Astrocyte (in vitro differentiated cells and primary cell): ENCODE measurements at regions not wholly inside any gene's neighbourhood (a gene's known extent, or its start where the extent isn't known, plus 50 kb on each side); places are given as distances from the start of the nearest gene placed in this dataset.
"Not testable (repeated sequence)": the region's sequence is repeated elsewhere in the genome, so short reads cannot be mapped to it uniquely, and the experiment has no call there.

ENCODE experiments used
- DNase-seq: peaks from one replicate; pipeline ENCODE4 v3.0.0-alpha.2; 2010; ENCODE audit warnings: low read depth
- FAIRE-seq: peaks from 2 replicates; lab custom pipeline; 2011; peaks lifted over from hg19 to GRCh38; lab: Jason Lieb, UNC
- H2AFZ ChIP-seq: 2 replicates; pipeline ENCODE4 v1.6.0; 2012; ENCODE audit warnings: low read depth, low read length, inconsistent platforms
- H3K27ac ChIP-seq: 2 replicates; pipeline ENCODE4 v1.5.1; 2011; ENCODE audit warnings: low read depth, low read length, inconsistent platforms
- H3K27me3 ChIP-seq: 2 replicates; pipeline ENCODE4 v1.6.0; 2011; ENCODE audit warnings: low read length, inconsistent platforms; ENCODE audit not compliant: insufficient read depth
- H3K36me3 ChIP-seq: 2 replicates; pipeline ENCODE4 v1.5.1; 2011; ENCODE audit warnings: low read length, inconsistent platforms; ENCODE audit not compliant: insufficient read depth
- H3K4me1 ChIP-seq: 2 replicates; pipeline ENCODE4 v1.5.1; 2011; ENCODE audit warnings: low read length, inconsistent platforms; ENCODE audit not compliant: insufficient read depth
- H3K4me2 ChIP-seq: 2 replicates; pipeline ENCODE4 v1.6.0; 2012; ENCODE audit warnings: low read length, inconsistent platforms
- H3K4me3 ChIP-seq: 2 replicates; pipeline ENCODE4 v1.5.1; 2011; ENCODE audit warnings: low read depth, mild to moderate bottlenecking, low read length, inconsistent platforms; ENCODE audit not compliant: insufficient read depth
- H3K79me2 ChIP-seq: 2 replicates; pipeline ENCODE4 v1.6.0; 2012; ENCODE audit warnings: mild to moderate bottlenecking, low read length, inconsistent platforms; ENCODE audit not compliant: insufficient read depth
- H3K9ac ChIP-seq: 2 replicates; pipeline ENCODE4 v1.6.0; 2012; ENCODE audit warnings: mild to moderate bottlenecking, low read length, inconsistent platforms
- H3K9me3 ChIP-seq: 2 replicates; pipeline ENCODE4 v1.5.1; 2012; ENCODE audit warnings: low read depth, mild to moderate bottlenecking, low read length, inconsistent platforms; ENCODE audit not compliant: insufficient read depth
- H4K20me1 ChIP-seq: 2 replicates; pipeline ENCODE4 v1.6.0; 2012; ENCODE audit warnings: low read length, inconsistent platforms; ENCODE audit not compliant: insufficient read depth
- H3K27ac Mint-ChIP-seq: one replicate; pipeline ENCODE4 v1.8.0; 2021; ENCODE audit warnings: mild to moderate bottlenecking, mixed read lengths; ENCODE audit not compliant: unreplicated experiment
- H3K27me3 Mint-ChIP-seq: one replicate; pipeline ENCODE4 v1.8.0; 2021; ENCODE audit warnings: low read depth, mixed read lengths; ENCODE audit not compliant: unreplicated experiment
- H3K36me3 Mint-ChIP-seq: one replicate; pipeline ENCODE4 v1.8.0; 2021; ENCODE audit warnings: low read depth, mixed read lengths; ENCODE audit not compliant: unreplicated experiment
- H3K4me1 Mint-ChIP-seq: one replicate; pipeline ENCODE4 v1.8.0; 2021; ENCODE audit warnings: low read depth, mixed read lengths; ENCODE audit not compliant: unreplicated experiment
- H3K4me3 Mint-ChIP-seq: one replicate; pipeline ENCODE4 v1.8.0; 2021; ENCODE audit warnings: mild to moderate bottlenecking, moderate library complexity, mixed read lengths; ENCODE audit not compliant: unreplicated experiment
- H3K9me3 Mint-ChIP-seq: one replicate; pipeline ENCODE4 v1.8.0; 2021; ENCODE audit warnings: mild to moderate bottlenecking, mixed read lengths; ENCODE audit not compliant: unreplicated experiment

DNA sequence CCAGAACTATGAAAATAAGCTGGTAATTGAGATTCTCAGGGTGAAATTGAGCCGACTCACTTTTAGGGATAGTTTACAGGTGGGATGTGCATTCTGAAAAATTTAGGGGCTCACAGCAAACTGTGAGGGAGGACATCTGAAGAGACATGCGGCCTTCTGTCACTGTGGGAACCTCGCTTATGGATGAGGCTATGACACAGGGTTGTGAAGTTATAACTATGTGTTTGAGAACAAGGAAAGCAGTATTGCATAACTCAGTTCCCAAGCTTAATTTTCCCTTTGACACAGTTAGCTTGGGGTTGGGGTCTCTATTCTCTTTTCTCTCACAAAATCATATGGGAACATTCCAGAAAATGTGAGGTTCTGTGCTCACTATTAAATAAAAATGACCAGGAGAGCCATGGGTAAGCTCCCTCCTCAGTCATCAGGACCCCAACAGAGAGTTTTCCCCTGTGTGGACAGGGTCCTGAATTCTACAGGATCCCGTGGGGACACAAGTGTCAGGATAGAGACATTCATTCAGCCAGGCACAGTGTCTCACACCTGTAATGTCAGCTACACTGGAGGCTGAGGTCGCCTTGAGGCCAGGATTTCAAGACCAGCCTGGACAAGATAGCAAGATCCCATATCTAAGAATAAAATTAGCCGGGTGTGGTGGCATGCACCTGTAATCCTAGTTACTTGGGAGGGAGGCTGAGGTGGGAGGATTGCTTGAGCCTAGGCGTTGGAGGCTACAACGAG lies 1507.7 kb upstream of the TPTE start:
- not testable (repeated sequence) for H3K4me1 ChIP-seq, H3K36me3 ChIP-seq, H3K9ac ChIP-seq, H3K36me3 Mint-ChIP-seq, H3K27ac ChIP-seq, H3K27ac Mint-ChIP-seq, H3K79me2 ChIP-seq, DNase-seq, H2AFZ ChIP-seq, H3K27me3 Mint-ChIP-seq, H3K27me3 ChIP-seq, H3K4me1 Mint-ChIP-seq, H3K4me2 ChIP-seq, H4K20me1 ChIP-seq, H3K4me3 Mint-ChIP-seq, FAIRE-seq, H3K4me3 ChIP-seq
- peaks cover 39% of the 10 kb centered on the region for H3K9me3 Mint-ChIP-seq
- peaks cover 28% of the 10 kb centered on the region for H3K9me3 ChIP-seq

DNA sequence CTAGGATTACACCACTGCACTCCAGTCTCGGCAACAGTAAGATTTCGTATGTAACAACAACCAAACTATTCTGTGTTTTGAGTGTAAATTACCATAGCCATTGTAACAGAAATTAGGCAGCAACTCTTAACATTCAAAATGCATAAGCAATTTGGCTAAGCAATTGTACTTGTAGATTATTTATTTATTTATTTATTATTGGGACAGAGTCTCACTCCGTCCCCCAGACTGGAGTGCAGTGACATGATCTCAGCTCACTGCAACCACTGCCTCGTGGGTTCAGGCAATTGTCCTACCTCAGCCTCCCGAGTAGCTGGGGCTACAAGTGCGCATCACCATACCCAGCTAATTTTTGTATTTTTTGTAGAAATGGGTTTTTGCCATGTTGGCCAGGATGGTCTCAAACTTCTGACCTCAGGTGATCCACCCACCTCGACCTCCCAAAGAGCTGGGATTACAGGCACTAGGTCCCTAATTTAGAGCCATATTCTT lies 1507.1 kb upstream of the TPTE start:
- H3K27ac ChIP-seq, H3K27me3 Mint-ChIP-seq, DNase-seq, FAIRE-seq, H3K36me3 Mint-ChIP-seq, H3K27me3 ChIP-seq, H3K4me1 Mint-ChIP-seq, H2AFZ ChIP-seq, H3K4me2 ChIP-seq, H3K79me2 ChIP-seq, H3K36me3 ChIP-seq, H4K20me1 ChIP-seq, H3K9ac ChIP-seq, H3K4me3 Mint-ChIP-seq, H3K4me3 ChIP-seq, H3K4me1 ChIP-seq, H3K27ac Mint-ChIP-seq: not testable (repeated sequence)
- H3K9me3 Mint-ChIP-seq, result peaks cover 34% of the 10 kb centered on the region
- H3K9me3 ChIP-seq, result peaks cover 28% of the 10 kb centered on the region

DNA sequence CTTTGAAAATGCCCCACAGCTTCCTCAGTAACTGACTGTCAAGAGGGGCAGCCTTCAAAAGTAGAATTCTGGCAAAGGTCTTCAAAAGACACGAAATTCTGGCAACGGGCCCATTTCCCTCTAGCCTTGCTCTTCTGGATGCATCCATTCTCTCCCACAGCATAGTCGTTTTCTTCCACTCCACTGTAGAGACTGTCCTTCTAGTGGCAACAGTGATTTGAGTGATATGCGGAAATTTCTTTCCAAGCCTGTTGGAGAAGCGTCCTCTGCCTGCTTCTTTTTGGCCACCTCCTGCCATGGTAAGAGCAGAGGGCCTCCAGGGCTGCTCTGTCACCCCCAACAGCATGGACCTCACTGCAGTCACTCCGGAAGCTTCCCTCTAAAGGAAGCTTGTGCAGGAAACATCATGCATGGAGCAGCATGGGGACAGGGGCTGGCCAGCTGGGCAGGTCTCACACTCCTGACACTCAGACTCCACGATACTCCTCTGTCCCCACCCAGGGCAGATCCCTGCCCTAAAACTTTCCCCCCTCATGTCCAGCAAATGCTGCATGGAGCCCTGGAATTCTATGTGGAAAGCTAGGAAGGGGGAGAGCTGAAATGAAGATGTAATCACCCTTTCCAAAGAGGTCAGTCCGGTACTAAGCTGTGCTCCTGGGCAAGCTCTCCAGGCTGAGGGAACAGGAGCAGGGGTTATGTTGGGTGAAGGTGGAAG lies 1505.7 kb upstream of the TPTE start:
- not testable (repeated sequence) for H2AFZ ChIP-seq, H4K20me1 ChIP-seq, H3K36me3 ChIP-seq, H3K4me1 ChIP-seq, H3K4me1 Mint-ChIP-seq, H3K4me2 ChIP-seq, H3K27me3 Mint-ChIP-seq, H3K4me3 ChIP-seq, DNase-seq, H3K27me3 ChIP-seq, H3K4me3 Mint-ChIP-seq, H3K27ac Mint-ChIP-seq, H3K9ac ChIP-seq, H3K79me2 ChIP-seq, H3K27ac ChIP-seq, H3K36me3 Mint-ChIP-seq, FAIRE-seq
- peaks cover 32% of the 10 kb centered on the region for H3K9me3 Mint-ChIP-seq
- H3K9me3 ChIP-seq, result peaks cover 28% of the 10 kb centered on the region

DNA sequence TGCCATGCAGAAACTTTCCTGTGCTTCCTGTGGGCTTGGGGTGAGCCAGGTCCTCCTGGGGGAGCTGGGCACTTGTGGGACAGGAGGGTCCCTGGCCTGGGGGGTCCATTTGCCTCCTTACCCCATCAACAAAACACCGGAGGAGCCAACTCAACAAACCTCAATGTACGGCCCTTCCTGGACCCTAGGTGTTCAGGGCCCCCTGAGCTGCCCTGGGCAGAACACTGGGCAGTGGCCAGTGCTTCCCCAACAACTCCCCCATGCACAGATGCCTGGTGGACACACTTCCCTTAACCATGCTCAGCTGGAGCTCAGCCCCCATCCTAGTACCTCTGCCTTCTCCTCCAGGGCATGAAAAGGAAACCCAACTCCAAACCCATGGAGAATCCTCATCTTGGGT lies 1504.2 kb upstream of the TPTE start:
- not testable (repeated sequence) for H3K4me3 Mint-ChIP-seq, H3K36me3 ChIP-seq, H3K27me3 Mint-ChIP-seq, H4K20me1 ChIP-seq, FAIRE-seq, H3K4me2 ChIP-seq, H2AFZ ChIP-seq, H3K27ac Mint-ChIP-seq, H3K79me2 ChIP-seq, H3K9ac ChIP-seq, H3K4me1 ChIP-seq, H3K4me3 ChIP-seq, DNase-seq, H3K36me3 Mint-ChIP-seq, H3K27ac ChIP-seq, H3K27me3 ChIP-seq, H3K4me1 Mint-ChIP-seq
- peaks cover 15% of the 10 kb centered on the region for H3K9me3 ChIP-seq
- H3K9me3 Mint-ChIP-seq, result peaks cover 20% of the 10 kb centered on the region

DNA sequence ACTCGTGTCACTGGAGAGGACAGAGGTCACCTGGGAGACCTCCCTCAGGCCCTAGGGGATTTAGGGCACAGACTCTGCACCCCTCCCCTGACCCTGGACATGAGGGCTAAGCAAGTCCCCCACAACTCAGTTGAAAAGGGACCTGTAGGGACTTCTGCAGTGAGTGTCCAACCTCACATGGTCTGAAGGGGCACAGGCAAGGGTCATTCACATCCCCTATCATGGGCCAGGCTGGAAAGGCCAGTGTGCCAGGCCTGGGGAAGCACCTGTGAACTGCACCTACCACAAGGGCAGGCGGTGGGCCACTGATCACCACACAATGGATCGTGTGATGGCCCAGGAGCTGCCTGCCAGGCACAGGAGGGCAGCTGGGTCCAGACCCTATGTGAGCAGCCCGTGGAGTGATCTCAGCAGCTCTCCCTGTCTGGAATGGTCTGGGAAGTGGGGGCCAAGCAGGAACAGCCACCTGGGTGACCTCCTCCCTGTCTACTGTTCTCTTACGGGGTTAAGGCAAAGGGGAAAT lies 1502.6 kb upstream of the TPTE start:
- not testable (repeated sequence) for H3K4me3 ChIP-seq, H3K4me1 ChIP-seq, H3K4me2 ChIP-seq, FAIRE-seq, H3K9ac ChIP-seq, H3K4me1 Mint-ChIP-seq, H3K27me3 ChIP-seq, H2AFZ ChIP-seq, H3K27ac ChIP-seq, H3K36me3 ChIP-seq, DNase-seq, H3K9me3 Mint-ChIP-seq, H3K27me3 Mint-ChIP-seq, H3K36me3 Mint-ChIP-seq, H3K27ac Mint-ChIP-seq, H3K4me3 Mint-ChIP-seq, H3K79me2 ChIP-seq, H4K20me1 ChIP-seq
- peaks cover 11% of the 10 kb centered on the region for H3K9me3 ChIP-seq
